ENCODE measurements at regions not wholly inside any gene's neighbourhood (a gene's known extent, or its start where the extent isn't known, plus 50 kb on each side); places are given as distances from the start of the nearest gene placed in this dataset.

DNA sequence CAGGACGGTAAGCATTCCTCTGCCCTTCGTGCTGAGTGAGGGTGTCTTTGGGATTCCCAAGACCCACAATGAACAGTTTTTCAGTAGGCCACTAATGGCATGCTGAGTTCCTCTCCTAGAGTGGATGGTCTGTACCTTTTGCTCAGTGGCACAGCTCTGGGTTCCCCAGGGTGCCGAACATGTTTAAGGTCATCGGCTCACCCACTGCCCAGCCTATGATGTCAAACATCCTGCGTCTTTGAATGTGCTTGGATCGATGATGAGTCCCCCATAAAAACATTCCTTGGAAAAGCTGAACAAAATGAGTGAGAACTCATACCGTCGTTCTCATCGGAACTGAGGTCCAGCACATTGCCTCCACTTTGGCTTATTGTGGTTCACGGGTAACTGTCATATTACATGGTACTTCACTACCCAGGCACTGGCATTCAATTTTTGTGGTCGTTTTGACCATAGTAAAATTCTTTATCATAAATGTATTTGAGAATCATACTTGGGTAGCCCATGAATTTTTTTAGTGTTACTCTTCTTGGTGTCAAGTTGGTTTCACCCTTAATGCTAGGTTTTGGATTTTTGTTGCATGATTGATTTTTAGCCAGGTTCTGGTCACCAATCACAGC, 118.2 kb downstream of the SNRPN start:
- no peak for TF ChIP-seq CTBP1 (IDR thresholded peaks at IDR 0.05; ENCODE audit: borderline replicate concordance)
- no peak for TF ChIP-seq NFRKB (IDR thresholded peaks at IDR 0.05)
- TF ChIP-seq HDGF (IDR thresholded peaks at IDR 0.05; ENCODE audit: borderline replicate concordance), result no peak
- no peak for TF ChIP-seq L3MBTL2 (conservative IDR thresholded peaks at IDR 0.05)
- no peak for TF ChIP-seq FOXM1 (IDR thresholded peaks at IDR 0.05; ENCODE audit: borderline replicate concordance)
- TF ChIP-seq ZNF384 (IDR thresholded peaks at IDR 0.05), result no peak
- TF ChIP-seq SUZ12 (IDR thresholded peaks at IDR 0.05), result no peak
- no peak for TF ChIP-seq ELF4 (IDR thresholded peaks at IDR 0.05)
- no peak for TF ChIP-seq FOXK2 (IDR thresholded peaks at IDR 0.05)
- no peak for TF ChIP-seq BHLHE40 (IDR thresholded peaks at IDR 0.05; ENCODE audit: borderline replicate concordance)
- TF ChIP-seq, protein P1, sequence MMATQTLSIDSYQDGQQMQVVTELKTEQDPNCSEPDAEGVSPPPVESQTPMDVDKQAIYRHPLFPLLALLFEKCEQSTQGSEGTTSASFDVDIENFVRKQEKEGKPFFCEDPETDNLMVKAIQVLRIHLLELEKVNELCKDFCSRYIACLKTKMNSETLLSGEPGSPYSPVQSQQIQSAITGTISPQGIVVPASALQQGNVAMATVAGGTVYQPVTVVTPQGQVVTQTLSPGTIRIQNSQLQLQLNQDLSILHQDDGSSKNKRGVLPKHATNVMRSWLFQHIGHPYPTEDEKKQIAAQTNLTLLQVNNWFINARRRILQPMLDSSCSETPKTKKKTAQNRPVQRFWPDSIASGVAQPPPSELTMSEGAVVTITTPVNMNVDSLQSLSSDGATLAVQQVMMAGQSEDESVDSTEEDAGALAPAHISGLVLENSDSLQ (IDR thresholded peaks at IDR 0.05), result no peak
- TF ChIP-seq TARDBP (IDR thresholded peaks at IDR 0.05), result no peak
- TF ChIP-seq SP1 (IDR thresholded peaks at IDR 0.05), result no peak
